Kidney epithelial cell (primary cell): ENCODE measurements at regions not wholly inside any gene's neighbourhood (a gene's known extent, or its start where the extent isn't known, plus 50 kb on each side); places are given as distances from the start of the nearest gene placed in this dataset.
A peak's percentile ranks its signal among the peaks of the same experiment; 100 is the strongest.

Experiments used
- DNase-seq: peaks from one replicate; pipeline ENCODE4 v3.0.0-alpha.2; 2010; ENCODE audit warnings: low read depth
- H3K27me3 ChIP-seq: 2 replicates; pipeline ENCODE4 v1.6.0; 2011; ENCODE audit warnings: low read length; ENCODE audit not compliant: control insufficient read depth, insufficient read depth
- H3K36me3 ChIP-seq: 2 replicates; pipeline ENCODE4 v1.5.1; 2011; ENCODE audit warnings: low read length; ENCODE audit not compliant: control insufficient read depth, insufficient read depth
- H3K4me3 ChIP-seq: 2 replicates; pipeline ENCODE4 v1.5.1; 2011; ENCODE audit warnings: low read depth, mild to moderate bottlenecking, control low read depth, low read length
- CTCF ChIP-seq: IDR thresholded peaks from 2 replicates; pipeline ENCODE4 v1.5.1; 2011; ENCODE audit warnings: mild to moderate bottlenecking, moderate library complexity, low read length, control low read depth, inconsistent platforms; ENCODE audit not compliant: insufficient read depth, poor library complexity, severe bottlenecking

GRCh38 chr6:113187661-113188060 lies 669.5 kb upstream of the MARCKS start:
- no peak overlapping the region for H3K4me3 ChIP-seq

GRCh38 chr6:113188962-113189361 lies 668.2 kb upstream of the MARCKS start:
- no peak overlapping the region for H3K4me3 ChIP-seq
- no peak for TF ChIP-seq CTCF
- no peaks in the 10 kb centered on the region for H3K36me3 ChIP-seq
- H3K27me3 ChIP-seq = no peaks in the 10 kb centered on the region
- DNase-seq = no peak

More at GRCh38 chr6:113187661-113188060, 669.5 kb upstream of the MARCKS start:
- Histone ChIP-seq H3K36me3 (no peaks in the 10 kb centered on the region), H3K27me3 (no peaks in the 10 kb centered on the region)
- no peak for DNase-seq
- no peak for TF ChIP-seq CTCF

- Histone ChIP-seq H3K27me3 (no peaks in the 10 kb centered on the region), H3K36me3 (no peaks in the 10 kb centered on the region), H3K4me3 (no peak overlapping the region)
- TF ChIP-seq CTCF = peak; percentile 13
- no peak for DNase-seq
Observed at GRCh38 chr6:113190170-113190569, 667.0 kb upstream of the MARCKS start.

GRCh38 chr6:113194090-113194489 lies 663.1 kb upstream of the MARCKS start:
- Histone ChIP-seq H3K36me3 (no peaks in the 10 kb centered on the region), H3K4me3 (no peak overlapping the region), H3K27me3 (no peaks in the 10 kb centered on the region)
- no peak for DNase-seq
- TF ChIP-seq CTCF = no peak

GRCh38 chr6:113202852-113203714 lies 654.1 kb upstream of the MARCKS start:
- Histone ChIP-seq H3K4me3 (no peak overlapping the region), H3K36me3 (no peaks in the 10 kb centered on the region), H3K27me3 (no peaks in the 10 kb centered on the region)
- no peak for DNase-seq
- TF ChIP-seq CTCF = no peak

- TF ChIP-seq CTCF = no peak
- no peak for DNase-seq
- no peaks in the 10 kb centered on the region for H3K27me3 ChIP-seq
- no peak overlapping the region for H3K4me3 ChIP-seq
- no peaks in the 10 kb centered on the region for H3K36me3 ChIP-seq
Observed at GRCh38 chr6:113203715-113204110, 653.4 kb upstream of the MARCKS start.
